BLaER1 treated with 17β-estradiol and CSF1 and Interleukin-3, amounts not matched to agents 10 nM and 100 nM (cell line): ENCODE measurements at regions not wholly inside any gene's neighbourhood (a gene's known extent, or its start where the extent isn't known, plus 50 kb on each side); places are given as distances from the start of the nearest gene placed in this dataset.

Source experiments
- H3K27ac ChIP-seq, 11 experiments: shearing (Covaris generic); formaldehyde crosslinking; 2 replicates each; pipeline ENCODE4 v1.8.1; 2022
- H3K27me3 ChIP-seq, 11 experiments: shearing (Covaris generic); formaldehyde crosslinking; 2 replicates each; pipeline ENCODE4 v1.8.1; 2022
- H3K36me3 ChIP-seq, 11 experiments: shearing (Covaris generic); formaldehyde crosslinking; 2 replicates each; pipeline ENCODE4 v1.8.1; 2022
- H3K4me1 ChIP-seq, 10 experiments: shearing (Covaris generic); formaldehyde crosslinking; 2 replicates each; pipeline ENCODE4 v1.8.1; 2022
- H3K4me2 ChIP-seq, 11 experiments: shearing (Covaris generic); formaldehyde crosslinking; 2 replicates each; pipeline ENCODE4 v1.8.1; 2022
- H3K4me3 ChIP-seq, 10 experiments: shearing (Covaris generic); formaldehyde crosslinking; 2 replicates each; pipeline ENCODE4 v1.8.1; 2022
- H3K9ac ChIP-seq, 11 experiments: shearing (Covaris generic); formaldehyde crosslinking; 2 replicates each; pipeline ENCODE4 v1.8.1; 2022
- H3K9me3 ChIP-seq, 11 experiments: shearing (Covaris generic); formaldehyde crosslinking; replicated peaks in 1 of 11; 2 replicates each; pipeline ENCODE4 v1.8.1; 2022
- H4K20me1 ChIP-seq, 11 experiments: shearing (Covaris generic); formaldehyde crosslinking; 2 replicates each; pipeline ENCODE4 v1.8.1; 2022
- Cebpa-rat ChIP-seq, 11 experiments: shearing (Covaris generic); IDR thresholded peaks; 2 replicates each; pipeline ENCODE4 v1.8.1; 2022

DNA sequence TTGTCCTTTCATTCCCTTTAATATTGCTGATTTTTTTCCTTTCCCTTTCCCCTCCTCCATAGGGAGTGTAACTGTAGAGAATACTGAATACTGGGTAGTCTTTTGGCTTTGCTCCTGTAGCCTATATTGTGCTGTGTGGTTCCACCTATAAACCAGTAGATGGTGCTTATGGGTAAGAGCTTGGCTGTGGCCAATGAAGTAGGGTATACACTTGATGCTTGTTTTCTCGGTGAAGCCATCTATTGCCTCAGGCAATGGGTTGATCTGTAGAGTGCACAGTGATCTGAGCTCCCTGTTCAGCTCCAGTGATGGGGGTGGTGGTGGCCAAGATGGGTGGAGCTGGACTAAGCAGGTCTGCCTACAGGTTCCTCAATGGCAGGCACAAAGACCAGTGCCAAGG, 203.3 kb upstream of the IMPG1 start:
- no peaks in the 10 kb centered on the region for H4K20me1 ChIP-seq
- no peak for TF ChIP-seq Cebpa-rat (IDR thresholded peaks at IDR 0.05)
- H3K27ac ChIP-seq, result no peak overlapping the region
- H3K27me3 ChIP-seq, result no peaks in the 10 kb centered on the region
- H3K9me3 ChIP-seq, result peaks cover 0 to 13% (median 3%) of the 10 kb centered on the region in 11 experiments; a peak in 4 of 22 replicates
- no peaks in the 10 kb centered on the region for H3K36me3 ChIP-seq
- no peak overlapping the region for H3K4me3 ChIP-seq
- no peaks in the 10 kb centered on the region for H3K4me1 ChIP-seq
- no peak overlapping the region for H3K9ac ChIP-seq
- no peak overlapping the region for H3K4me2 ChIP-seq

DNA sequence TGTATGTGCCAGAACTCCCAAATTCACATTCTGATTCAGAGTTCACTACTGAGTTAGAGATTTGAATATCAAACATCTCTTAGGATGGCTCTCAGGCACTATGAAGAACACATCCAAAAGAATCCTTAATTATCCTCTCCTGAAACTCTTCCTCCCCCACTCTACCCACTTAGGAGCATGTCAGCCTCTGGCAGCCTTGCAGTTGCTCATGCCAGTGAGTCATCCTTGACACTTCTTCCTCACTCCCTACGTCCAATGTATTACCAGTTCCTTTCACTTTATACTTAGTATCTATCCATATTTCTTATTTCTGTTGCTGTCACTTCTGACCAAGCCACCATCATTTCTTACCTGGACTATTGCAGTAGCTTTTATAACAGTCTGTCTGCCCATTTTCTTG, 192.0 kb upstream of the IMPG1 start:
- Histone ChIP-seq H4K20me1 (no peaks in the 10 kb centered on the region), H3K4me2 (no peak overlapping the region), H3K27ac (no peak overlapping the region), H3K4me1 (peaks cover 0 to 16% (median 7%) of the 10 kb centered on the region in 10 experiments; a peak in 10 of 20 replicates), H3K36me3 (no peaks in the 10 kb centered on the region), H3K27me3 (no peaks in the 10 kb centered on the region), H3K9ac (no peak overlapping the region), H3K4me3 (no peak overlapping the region), H3K9me3 (peaks cover 36 to 58% (median 45%) of the 10 kb centered on the region in 11 experiments)
- no peak for TF ChIP-seq Cebpa-rat (IDR thresholded peaks at IDR 0.05)

GRCh38 chr6:76262240-76262639, 189.8 kb upstream of the IMPG1 start:
- no peak overlapping the region for H3K27ac ChIP-seq
- H3K9me3 ChIP-seq, result peaks cover 32 to 55% (median 41%) of the 10 kb centered on the region in 11 experiments
- no peaks in the 10 kb centered on the region for H3K4me1 ChIP-seq
- no peak for TF ChIP-seq Cebpa-rat (IDR thresholded peaks at IDR 0.05)
- no peak overlapping the region for H3K9ac ChIP-seq
- H3K4me2 ChIP-seq, result no peak overlapping the region
- no peaks in the 10 kb centered on the region for H3K27me3 ChIP-seq
- no peaks in the 10 kb centered on the region for H4K20me1 ChIP-seq
- H3K4me3 ChIP-seq, result 0 out of 20 replicates have a peak overlapping the region, but pooled peaks of 2 of the 10 experiments have one; percentile 1 to 8
- H3K36me3 ChIP-seq, result no peaks in the 10 kb centered on the region

DNA sequence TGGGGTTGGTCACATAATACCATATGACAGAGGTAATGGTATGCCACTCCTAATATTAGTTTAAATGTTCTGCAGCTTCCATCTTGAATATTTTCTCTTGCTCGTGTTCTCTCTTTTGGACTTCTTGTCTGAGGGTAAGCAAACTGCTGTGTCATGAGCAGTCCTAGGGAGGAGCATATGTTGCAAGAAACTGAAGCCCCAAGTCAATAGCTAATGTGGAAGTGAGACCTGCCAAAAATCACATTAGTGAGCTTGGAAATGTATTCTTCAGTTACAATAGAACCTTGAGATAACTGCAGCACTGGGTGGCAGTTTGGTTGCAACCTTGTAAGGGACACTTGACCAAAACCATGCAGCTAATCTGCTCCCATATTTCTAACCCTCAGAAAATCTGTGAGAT, 178.2 kb upstream of the IMPG1 start:
- H3K36me3 ChIP-seq, result no peaks in the 10 kb centered on the region
- H3K9me3 ChIP-seq, result no peaks in the 10 kb centered on the region
- TF ChIP-seq Cebpa-rat (IDR thresholded peaks at IDR 0.05), result no peak
- H3K4me2 ChIP-seq, result peak overlapping the region in 2 of 11 experiments; percentile 0 to 7; a peak in 1 of 22 replicates
- no peak overlapping the region for H3K9ac ChIP-seq
- H4K20me1 ChIP-seq, result no peaks in the 10 kb centered on the region
- no peaks in the 10 kb centered on the region for H3K27me3 ChIP-seq
- H3K4me1 ChIP-seq, result peaks cover 0 to 10% (median 0%) of the 10 kb centered on the region in 10 experiments; a peak in 2 of 20 replicates
- H3K27ac ChIP-seq, result peak overlapping the region in 2 of 11 experiments; percentile 21 to 39; a peak in 2 of 22 replicates
- no peak overlapping the region for H3K4me3 ChIP-seq

DNA sequence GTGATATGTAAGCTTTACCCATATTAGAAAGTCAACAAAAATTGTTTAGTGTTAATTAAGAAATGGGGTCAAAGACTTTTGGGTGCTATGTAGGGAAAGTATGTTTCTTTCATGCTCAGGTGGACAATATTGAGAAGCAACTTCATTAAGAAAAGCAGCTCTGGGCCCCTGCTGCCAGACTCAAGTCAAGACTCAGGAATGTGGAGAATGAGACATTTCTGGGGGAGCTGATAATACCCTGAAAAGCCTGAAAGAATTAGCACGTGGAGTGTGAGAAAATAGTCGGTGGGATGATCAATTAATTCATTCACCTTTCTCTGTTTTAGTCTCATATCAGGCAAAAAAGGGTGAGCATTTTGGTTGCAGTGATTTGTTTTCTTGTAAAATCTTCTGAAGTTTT, 175.1 kb upstream of the IMPG1 start:
- H3K4me3 ChIP-seq, result no peak overlapping the region
- no peaks in the 10 kb centered on the region for H3K36me3 ChIP-seq
- H3K4me1 ChIP-seq, result peaks cover 0 to 10% (median 0%) of the 10 kb centered on the region in 10 experiments; a peak in 2 of 20 replicates
- TF ChIP-seq Cebpa-rat (IDR thresholded peaks at IDR 0.05), result no peak
- no peaks in the 10 kb centered on the region for H3K27me3 ChIP-seq
- no peak overlapping the region for H3K4me2 ChIP-seq
- no peak overlapping the region for H3K9ac ChIP-seq
- H4K20me1 ChIP-seq, result no peaks in the 10 kb centered on the region
- H3K27ac ChIP-seq, result no peak overlapping the region
- H3K9me3 ChIP-seq, result no peaks in the 10 kb centered on the region

GRCh38 chr6:76240092-76240491, 167.6 kb upstream of the IMPG1 start:
- H4K20me1 ChIP-seq, result no peaks in the 10 kb centered on the region
- peaks cover 6 to 15% (median 12%) of the 10 kb centered on the region in 11 experiments; a peak in 17 of 22 replicates for H3K9me3 ChIP-seq
- H3K27ac ChIP-seq, result no peak overlapping the region
- no peaks in the 10 kb centered on the region for H3K27me3 ChIP-seq
- no peak overlapping the region for H3K9ac ChIP-seq
- H3K4me2 ChIP-seq, result no peak overlapping the region
- no peak overlapping the region for H3K4me3 ChIP-seq
- no peak for TF ChIP-seq Cebpa-rat (IDR thresholded peaks at IDR 0.05)
- no peaks in the 10 kb centered on the region for H3K36me3 ChIP-seq
- H3K4me1 ChIP-seq, result no peaks in the 10 kb centered on the region

DNA sequence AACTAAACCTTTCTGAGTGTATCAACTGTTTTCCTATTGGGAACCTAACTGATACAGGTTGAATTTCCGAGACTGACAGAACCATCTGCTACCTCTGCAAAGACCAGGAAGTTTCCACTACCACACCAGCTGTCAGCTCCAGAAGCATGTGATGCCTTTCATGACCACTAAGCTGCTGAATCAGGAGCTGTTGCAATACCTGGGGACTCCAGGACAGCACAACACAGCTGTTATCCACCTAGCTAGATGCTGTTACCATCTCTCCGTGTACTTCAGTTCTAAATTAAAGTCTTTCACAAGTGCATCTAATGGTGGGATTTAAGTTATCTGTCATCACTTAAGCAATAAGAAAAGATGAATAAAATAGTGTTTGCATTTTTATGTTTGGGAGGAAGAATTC, 158.2 kb upstream of the IMPG1 start:
- H3K4me2 ChIP-seq, result no peak overlapping the region
- no peak overlapping the region for H3K9ac ChIP-seq
- H3K4me1 ChIP-seq, result peaks cover 0 to 8% (median 0%) of the 10 kb centered on the region in 10 experiments; a peak in 3 of 20 replicates
- no peaks in the 10 kb centered on the region for H3K36me3 ChIP-seq
- TF ChIP-seq Cebpa-rat (IDR thresholded peaks at IDR 0.05), result no peak
- H3K4me3 ChIP-seq, result no peak overlapping the region
- no peaks in the 10 kb centered on the region for H3K27me3 ChIP-seq
- no peaks in the 10 kb centered on the region for H4K20me1 ChIP-seq
- H3K9me3 ChIP-seq, result no peaks in the 10 kb centered on the region
- H3K27ac ChIP-seq, result no peak overlapping the region

DNA sequence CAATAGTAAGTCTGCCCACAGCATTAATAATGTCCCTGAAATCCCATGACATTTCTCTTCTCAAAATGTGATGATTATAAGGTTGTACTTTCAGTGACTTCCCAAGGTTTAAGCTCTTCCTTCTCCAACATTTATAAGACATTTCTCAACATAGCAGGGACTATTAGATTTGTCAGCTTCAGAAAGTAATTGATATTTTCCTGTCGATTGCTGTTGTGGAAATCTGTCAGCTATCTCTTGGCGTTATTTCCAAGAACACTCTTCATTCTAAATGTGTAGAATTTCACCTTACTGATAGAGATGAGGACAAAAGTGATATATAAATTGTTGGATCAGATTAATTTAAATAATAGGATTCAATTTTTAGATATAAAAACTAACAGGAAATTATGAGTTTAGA, 149.7 kb upstream of the IMPG1 start:
- Histone ChIP-seq H3K4me1 (peaks cover 0 to 18% (median 5%) of the 10 kb centered on the region in 10 experiments; a peak in 8 of 20 replicates), H3K4me3 (no peak overlapping the region), H3K9ac (no peak overlapping the region), H4K20me1 (no peaks in the 10 kb centered on the region), H3K4me2 (no peak overlapping the region), H3K36me3 (no peaks in the 10 kb centered on the region), H3K27me3 (no peaks in the 10 kb centered on the region), H3K27ac (no peak overlapping the region), H3K9me3 (peaks cover 0 to 5% (median 0%) of the 10 kb centered on the region in 11 experiments; a peak in 2 of 22 replicates)
- no peak for TF ChIP-seq Cebpa-rat (IDR thresholded peaks at IDR 0.05)

- no peak for TF ChIP-seq Cebpa-rat (IDR thresholded peaks at IDR 0.05)
- H3K36me3 ChIP-seq, result no peaks in the 10 kb centered on the region
- H3K4me2 ChIP-seq, result no peak overlapping the region
Observed at GRCh38 chr6:76221525-76221924, 149.1 kb upstream of the IMPG1 start.

DNA sequence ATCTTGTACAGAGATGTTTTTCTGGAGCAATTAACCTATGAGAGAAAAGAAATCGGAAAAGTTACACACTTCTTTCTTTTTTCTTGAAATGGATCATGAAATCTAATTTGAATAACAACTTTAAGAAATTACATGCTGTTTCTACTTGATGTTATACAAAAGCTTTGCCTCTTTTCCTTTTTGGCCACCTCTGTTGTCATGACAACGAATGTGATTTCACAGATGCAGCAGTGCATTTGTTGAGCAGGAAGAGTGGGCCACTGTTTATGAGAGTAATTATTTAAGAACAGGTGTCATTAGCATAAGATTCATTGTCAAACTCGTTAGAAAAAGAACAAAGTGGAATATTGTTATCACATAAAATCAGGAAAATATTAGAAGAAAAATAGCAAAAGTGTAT, 148.3 kb upstream of the IMPG1 start:
- peaks cover 0 to 5% (median 0%) of the 10 kb centered on the region in 11 experiments; a peak in 2 of 22 replicates for H3K9me3 ChIP-seq
- H3K4me3 ChIP-seq, result no peak overlapping the region
- H3K27me3 ChIP-seq, result no peaks in the 10 kb centered on the region
- H3K27ac ChIP-seq, result no peak overlapping the region
- H3K4me1 ChIP-seq, result peaks cover 0 to 12% (median 5%) of the 10 kb centered on the region in 10 experiments; a peak in 8 of 20 replicates
- H4K20me1 ChIP-seq, result no peaks in the 10 kb centered on the region
- H3K36me3 ChIP-seq, result no peaks in the 10 kb centered on the region
- H3K4me2 ChIP-seq, result no peak overlapping the region
- no peak overlapping the region for H3K9ac ChIP-seq
- no peak for TF ChIP-seq Cebpa-rat (IDR thresholded peaks at IDR 0.05)

More at GRCh38 chr6:76221525-76221924, 149.1 kb upstream of the IMPG1 start:
- no peak overlapping the region for H3K9ac ChIP-seq
- no peak overlapping the region for H3K27ac ChIP-seq
- no peaks in the 10 kb centered on the region for H3K27me3 ChIP-seq
- no peak overlapping the region for H3K4me3 ChIP-seq
- H3K9me3 ChIP-seq, result peaks cover 0 to 5% (median 0%) of the 10 kb centered on the region in 11 experiments; a peak in 2 of 22 replicates
- H4K20me1 ChIP-seq, result no peaks in the 10 kb centered on the region
- H3K4me1 ChIP-seq, result peaks cover 0 to 18% (median 5%) of the 10 kb centered on the region in 10 experiments; a peak in 8 of 20 replicates
